Left ventricle myocardium inferior (tissue), 1 donor: ENCODE measurements at regions not wholly inside any gene's neighbourhood (a gene's known extent, or its start where the extent isn't known, plus 50 kb on each side); places are given as distances from the start of the nearest gene placed in this dataset.

Source experiments
- DNase-seq: peaks from one replicate; pipeline ENCODE4 v3.0.0-alpha.2; 2020
- H3K27ac ChIP-seq: fragments of 200-600 bp; replicated peaks from 2 replicates; pipeline ENCODE4 v1.8.0; 2021
- H3K27me3 ChIP-seq: fragments of 200-600 bp; 2 replicates; pipeline ENCODE4 v1.8.0; 2021; ENCODE audit warnings: low read depth
- H3K36me3 ChIP-seq: fragments of 200-600 bp; 2 replicates; pipeline ENCODE4 v1.8.0; 2021
- H3K4me1 ChIP-seq: fragments of 200-600 bp; 2 replicates; pipeline ENCODE4 v1.8.0; 2021
- H3K4me3 ChIP-seq: fragments of 200-600 bp; 2 replicates; pipeline ENCODE4 v1.8.0; 2021; ENCODE audit warnings: mild to moderate bottlenecking, moderate library complexity
- H3K9me3 ChIP-seq: fragments of 200-600 bp; replicated peaks from 2 replicates; pipeline ENCODE4 v1.8.0; 2021
- intact Hi-C: fragments of 100-400 bp; cut with micrococcal nuclease; formaldehyde crosslinking; loops from one replicate; pipeline ENCODE4 v1.11.0; 2022
- TF ChIP-seq, protein P1 (sequence below): fragments of 200-600 bp; IDR thresholded peaks from 2 replicates; pipeline ENCODE4 v1.8.0; 2021; ENCODE audit warnings: antibody characterized with exemption, mild to moderate bottlenecking, borderline replicate concordance
- donor health status: DM: no; HTN: yes; CAD: no; lungs with severe emphysema.

DNA sequence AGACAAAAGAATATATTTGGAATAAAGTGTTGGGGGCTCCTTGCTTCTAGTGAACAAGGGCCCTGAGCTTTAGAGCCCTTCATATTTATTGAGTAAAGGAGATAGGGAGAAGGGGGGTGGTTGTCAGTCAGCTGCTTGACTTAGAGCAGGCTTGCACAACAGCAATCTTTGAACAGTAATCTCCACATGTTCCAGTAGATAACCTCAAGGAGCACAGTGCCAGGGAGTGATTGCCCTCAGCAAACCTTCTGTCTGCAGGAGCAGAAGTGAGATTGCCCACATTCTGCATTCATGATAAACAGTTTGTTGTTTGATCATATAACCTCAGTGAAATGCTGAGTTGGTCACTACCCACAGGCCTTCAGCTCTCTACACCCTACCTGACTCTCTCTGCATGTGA, 205.8 kb upstream of the CXCL13 start:
- Histone ChIP-seq H3K4me3 (no peak overlapping the region), H3K27ac (no peak overlapping the region), H3K36me3 (no peaks in the 10 kb centered on the region), H3K4me1 (no peaks in the 10 kb centered on the region), H3K27me3 (peaks cover 35% of the 10 kb centered on the region), H3K9me3 (no peaks in the 10 kb centered on the region)
- TF ChIP-seq, protein P1, sequence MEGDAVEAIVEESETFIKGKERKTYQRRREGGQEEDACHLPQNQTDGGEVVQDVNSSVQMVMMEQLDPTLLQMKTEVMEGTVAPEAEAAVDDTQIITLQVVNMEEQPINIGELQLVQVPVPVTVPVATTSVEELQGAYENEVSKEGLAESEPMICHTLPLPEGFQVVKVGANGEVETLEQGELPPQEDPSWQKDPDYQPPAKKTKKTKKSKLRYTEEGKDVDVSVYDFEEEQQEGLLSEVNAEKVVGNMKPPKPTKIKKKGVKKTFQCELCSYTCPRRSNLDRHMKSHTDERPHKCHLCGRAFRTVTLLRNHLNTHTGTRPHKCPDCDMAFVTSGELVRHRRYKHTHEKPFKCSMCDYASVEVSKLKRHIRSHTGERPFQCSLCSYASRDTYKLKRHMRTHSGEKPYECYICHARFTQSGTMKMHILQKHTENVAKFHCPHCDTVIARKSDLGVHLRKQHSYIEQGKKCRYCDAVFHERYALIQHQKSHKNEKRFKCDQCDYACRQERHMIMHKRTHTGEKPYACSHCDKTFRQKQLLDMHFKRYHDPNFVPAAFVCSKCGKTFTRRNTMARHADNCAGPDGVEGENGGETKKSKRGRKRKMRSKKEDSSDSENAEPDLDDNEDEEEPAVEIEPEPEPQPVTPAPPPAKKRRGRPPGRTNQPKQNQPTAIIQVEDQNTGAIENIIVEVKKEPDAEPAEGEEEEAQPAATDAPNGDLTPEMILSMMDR = no peak
- no peak for DNase-seq
- intact Hi-C loops = no loop called here

DNA sequence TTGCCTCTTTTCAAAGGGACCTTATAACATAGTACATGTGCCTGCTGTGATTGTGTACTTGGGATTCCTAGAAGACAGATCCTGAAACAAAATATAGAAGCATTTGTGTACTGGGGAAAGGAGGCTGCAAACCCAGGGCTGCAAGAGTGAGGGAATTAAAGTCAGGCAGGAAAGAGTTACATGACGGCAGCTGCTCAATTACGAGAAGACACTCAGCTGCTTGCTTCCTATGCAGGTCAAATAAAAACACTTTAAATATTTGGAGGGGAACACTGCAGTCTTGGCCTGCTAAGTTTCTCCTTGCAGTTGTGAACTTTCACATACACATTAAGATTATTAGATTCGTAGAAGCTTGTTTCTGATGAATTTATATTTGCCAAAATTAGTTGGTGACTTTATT, 191.9 kb upstream of the CXCL13 start:
- DNase-seq = no peak
- intact Hi-C loops = no loop called here
- Histone ChIP-seq H3K27ac (no peak overlapping the region), H3K9me3 (no peaks in the 10 kb centered on the region), H3K27me3 (peaks cover 33% of the 10 kb centered on the region), H3K4me3 (no peak overlapping the region), H3K36me3 (no peaks in the 10 kb centered on the region), H3K4me1 (no peaks in the 10 kb centered on the region)
- TF ChIP-seq, protein P1 = no peak

DNA sequence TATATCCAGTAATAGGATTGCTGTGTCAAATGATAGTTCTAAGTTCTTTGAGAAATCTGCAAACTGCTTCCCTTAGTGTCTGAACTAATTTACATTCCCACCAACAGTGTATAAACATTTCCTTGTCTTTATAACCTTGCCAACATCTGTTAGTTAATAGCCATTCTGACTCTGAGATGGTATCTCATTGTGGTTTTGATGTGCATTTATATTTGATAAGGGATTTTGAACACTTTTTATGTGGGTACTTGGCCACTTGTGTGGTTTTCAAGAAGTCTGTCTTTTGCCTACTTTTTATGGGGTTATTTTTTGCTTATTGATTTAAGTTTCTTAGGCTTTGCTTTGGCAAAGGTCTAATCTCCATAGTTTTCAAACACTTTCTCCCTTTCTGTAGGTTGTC, 189.9 kb upstream of the CXCL13 start:
- peaks cover 33% of the 10 kb centered on the region for H3K27me3 ChIP-seq
- no peak for DNase-seq
- no peaks in the 10 kb centered on the region for H3K36me3 ChIP-seq
- no peak overlapping the region for H3K4me3 ChIP-seq
- H3K27ac ChIP-seq = no peak overlapping the region
- intact Hi-C loops = no loop called here
- H3K4me1 ChIP-seq = no peaks in the 10 kb centered on the region
- no peaks in the 10 kb centered on the region for H3K9me3 ChIP-seq
- TF ChIP-seq, protein P1 = no peak

DNA sequence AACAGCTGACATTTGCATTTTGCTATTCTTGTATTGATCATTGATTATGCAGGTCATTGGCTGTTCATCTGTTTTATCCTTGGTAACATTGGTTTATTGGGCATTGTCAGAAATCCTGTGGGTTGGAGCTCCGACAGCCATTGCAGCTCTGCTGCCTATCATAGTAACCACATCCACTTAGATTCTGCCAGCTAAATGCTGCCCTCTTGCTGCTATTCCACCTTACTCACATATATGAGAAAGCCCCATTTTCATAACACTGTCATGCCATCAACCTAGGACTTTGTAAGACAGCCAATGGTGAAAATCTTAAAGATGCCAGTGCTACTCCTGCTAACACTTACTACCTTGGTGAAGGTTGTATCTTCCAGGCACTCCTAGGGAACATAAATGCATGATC, 187.3 kb upstream of the CXCL13 start:
- TF ChIP-seq, protein P1 = no peak
- Histone ChIP-seq H3K27me3 (peaks cover 27% of the 10 kb centered on the region), H3K4me1 (no peaks in the 10 kb centered on the region), H3K9me3 (no peaks in the 10 kb centered on the region), H3K4me3 (no peak overlapping the region), H3K27ac (no peak overlapping the region), H3K36me3 (no peaks in the 10 kb centered on the region)
- DNase-seq = no peak
- intact Hi-C loops = no loop called here

DNA sequence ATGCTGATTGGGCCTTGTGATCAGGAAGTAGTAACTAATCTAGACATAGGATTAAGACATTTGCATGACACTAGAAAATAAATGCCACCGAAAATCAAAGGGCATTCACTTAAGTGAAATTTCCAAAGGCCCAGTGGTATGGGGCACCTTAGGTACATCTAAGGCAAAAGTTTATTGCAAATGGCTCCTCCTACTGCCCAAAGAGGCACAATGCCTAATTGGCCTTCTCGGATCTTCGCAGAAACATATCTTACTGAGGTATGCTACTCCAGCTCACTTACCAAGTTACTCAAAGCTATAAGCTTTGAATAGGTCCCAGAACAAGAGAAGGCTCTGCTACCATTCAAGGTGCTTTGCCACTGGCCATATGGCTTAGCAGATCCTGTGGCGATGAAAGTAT, 174.8 kb upstream of the CXCL13 start:
- peaks cover 19% of the 10 kb centered on the region for H3K4me1 ChIP-seq
- TF ChIP-seq, protein P1 = no peak
- H3K36me3 ChIP-seq = no peaks in the 10 kb centered on the region
- H3K4me3 ChIP-seq = no peak overlapping the region
- H3K27me3 ChIP-seq = no peaks in the 10 kb centered on the region
- intact Hi-C loops = loop anchor here (5.0 kb wide), 1 partner anchor 44 kb away; no protein-coding TSS in a partner anchor
- DNase-seq = no peak
- no peak overlapping the region for H3K27ac ChIP-seq
- H3K9me3 ChIP-seq = no peaks in the 10 kb centered on the region

DNA sequence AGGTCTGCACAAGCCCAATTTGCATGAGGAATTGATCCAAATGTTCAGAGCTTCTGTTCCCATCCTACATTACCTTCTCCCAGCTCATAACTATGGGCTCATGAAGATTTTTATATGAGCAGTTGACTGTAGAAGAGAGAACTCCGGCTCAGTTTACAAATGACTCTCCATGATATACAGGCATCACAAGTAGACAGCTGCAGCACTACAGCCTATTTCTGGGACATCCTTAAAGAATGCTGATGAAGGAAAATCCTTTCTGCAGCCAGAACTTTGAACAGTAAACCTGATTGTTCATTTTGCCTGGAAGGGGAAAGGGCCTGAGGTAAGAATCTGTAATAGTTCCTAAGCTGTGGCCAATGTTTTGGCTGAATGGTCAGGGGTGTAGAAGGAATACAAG, 174.1 kb upstream of the CXCL13 start:
- no peaks in the 10 kb centered on the region for H3K36me3 ChIP-seq
- intact Hi-C loops = loop anchor here (5.0 kb wide), 1 partner anchor 44 kb away; no protein-coding TSS in a partner anchor
- H3K4me3 ChIP-seq = no peak overlapping the region
- H3K9me3 ChIP-seq = no peaks in the 10 kb centered on the region
- no peak for DNase-seq
- H3K27ac ChIP-seq = no peak overlapping the region
- TF ChIP-seq, protein P1 = no peak
- H3K27me3 ChIP-seq = no peaks in the 10 kb centered on the region
- peaks cover 19% of the 10 kb centered on the region for H3K4me1 ChIP-seq
